D721Med (cell line): ENCODE measurements at regions not wholly inside any gene's neighbourhood (a gene's known extent, or its start where the extent isn't known, plus 50 kb on each side); places are given as distances from the start of the nearest gene placed in this dataset.

Experiments
- DNase-seq: peaks from one replicate; pipeline ENCODE4 v3.0.0; 2011; ENCODE audit warnings: low spot score; ENCODE audit not compliant: insufficient read length
- FAIRE-seq: peaks from 2 replicates; lab custom pipeline; 2011; peaks lifted over from hg19 to GRCh38; lab: Jason Lieb, UNC
- TF ChIP-seq, protein P1 (sequence below): IDR thresholded peaks from 2 replicates; pipeline ENCODE4 v1.5.1; 2012; ENCODE audit warnings: mild to moderate bottlenecking, control low read depth; ENCODE audit not compliant: insufficient read depth; ENCODE audit errors: missing control alignments

DNA sequence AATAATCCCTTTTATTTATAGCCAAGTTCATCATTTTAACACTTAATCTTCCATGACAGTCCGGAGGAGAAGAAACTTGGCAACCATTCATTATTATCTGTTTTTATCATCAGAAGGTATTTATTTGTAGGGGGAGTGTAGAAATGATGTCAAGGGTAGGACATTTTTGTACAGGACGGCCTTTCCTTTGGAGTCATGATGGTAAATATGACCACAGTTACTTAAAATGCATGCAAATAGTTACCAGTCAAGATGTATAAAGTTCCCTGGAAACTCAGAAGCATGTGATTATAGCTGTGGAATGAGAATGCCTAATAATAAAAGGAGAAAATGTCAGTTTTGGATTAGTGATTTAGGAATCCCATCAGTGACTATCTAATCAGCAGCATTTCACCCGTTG, 183.1 kb upstream of the PRPS1L1 start:
- FAIRE-seq (no peak), DNase-seq (no peak)
- TF ChIP-seq, protein P1, sequence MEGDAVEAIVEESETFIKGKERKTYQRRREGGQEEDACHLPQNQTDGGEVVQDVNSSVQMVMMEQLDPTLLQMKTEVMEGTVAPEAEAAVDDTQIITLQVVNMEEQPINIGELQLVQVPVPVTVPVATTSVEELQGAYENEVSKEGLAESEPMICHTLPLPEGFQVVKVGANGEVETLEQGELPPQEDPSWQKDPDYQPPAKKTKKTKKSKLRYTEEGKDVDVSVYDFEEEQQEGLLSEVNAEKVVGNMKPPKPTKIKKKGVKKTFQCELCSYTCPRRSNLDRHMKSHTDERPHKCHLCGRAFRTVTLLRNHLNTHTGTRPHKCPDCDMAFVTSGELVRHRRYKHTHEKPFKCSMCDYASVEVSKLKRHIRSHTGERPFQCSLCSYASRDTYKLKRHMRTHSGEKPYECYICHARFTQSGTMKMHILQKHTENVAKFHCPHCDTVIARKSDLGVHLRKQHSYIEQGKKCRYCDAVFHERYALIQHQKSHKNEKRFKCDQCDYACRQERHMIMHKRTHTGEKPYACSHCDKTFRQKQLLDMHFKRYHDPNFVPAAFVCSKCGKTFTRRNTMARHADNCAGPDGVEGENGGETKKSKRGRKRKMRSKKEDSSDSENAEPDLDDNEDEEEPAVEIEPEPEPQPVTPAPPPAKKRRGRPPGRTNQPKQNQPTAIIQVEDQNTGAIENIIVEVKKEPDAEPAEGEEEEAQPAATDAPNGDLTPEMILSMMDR: no peak

GRCh38 chr7:18212308-18212707, 184.7 kb upstream of the PRPS1L1 start:
- TF ChIP-seq, protein P1: no peak
- FAIRE-seq: no peak
- DNase-seq: no peak

DNA sequence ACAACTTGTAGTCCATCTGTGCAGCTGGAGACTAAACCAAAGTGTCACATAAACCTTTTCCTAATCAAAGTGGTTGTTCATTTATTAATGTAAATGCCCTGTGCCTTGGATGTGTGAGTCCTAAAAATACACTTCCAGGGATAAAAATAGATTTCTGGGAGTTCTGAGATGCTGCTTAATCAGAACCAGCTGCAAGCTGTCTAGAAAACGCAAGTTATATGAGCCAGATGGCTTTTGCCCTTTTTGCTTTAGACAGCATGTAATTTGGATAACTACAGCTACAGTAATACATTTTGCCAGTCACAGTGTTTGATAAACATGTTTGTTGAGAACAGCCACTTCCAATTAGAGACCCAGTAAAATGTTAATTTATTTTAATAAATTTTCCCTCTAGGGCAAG, 185.1 kb upstream of the PRPS1L1 start:
- FAIRE-seq (no peak), DNase-seq (no peak)
- TF ChIP-seq, protein P1: no peak

GRCh38 chr7:18213652-18214051, 186.0 kb upstream of the PRPS1L1 start:
- no peak for FAIRE-seq
- TF ChIP-seq, protein P1: no peak
- DNase-seq: no peak

DNA sequence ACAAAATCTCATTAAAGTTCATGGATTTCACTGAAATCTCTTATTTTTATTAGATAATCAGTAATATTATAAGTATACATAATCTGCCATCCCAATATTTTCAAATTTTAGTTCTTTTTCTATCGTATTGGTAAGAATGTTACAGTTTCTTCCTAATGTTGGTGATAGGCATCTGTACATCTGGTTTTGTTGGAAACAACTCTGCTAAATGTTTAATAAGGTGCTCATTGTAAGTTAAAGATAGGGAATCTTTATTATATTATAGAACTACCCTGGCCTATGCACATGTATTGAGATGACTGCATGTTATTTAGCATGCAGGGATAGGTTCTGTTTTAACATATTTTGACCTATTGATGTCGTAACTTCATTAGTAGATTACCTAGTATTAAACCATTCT, 188.6 kb upstream of the PRPS1L1 start:
- no peak for FAIRE-seq
- TF ChIP-seq, protein P1: no peak
- no peak for DNase-seq

- no peak for DNase-seq
- FAIRE-seq: no peak
- TF ChIP-seq, protein P1: no peak
These were observed 194.0 kb upstream of the PRPS1L1 start for GRCh38 chr7:18221377-18222293.

GRCh38 chr7:18222636-18223035, 195.0 kb upstream of the PRPS1L1 start:
- FAIRE-seq: no peak
- no peak for DNase-seq
- TF ChIP-seq, protein P1: no peak
